Stimulated activated naive CD8-positive, alpha-beta T cell treated with anti-CD3 and anti-CD28 coated beads, Interleukin-15, Interleukin-2, amounts not matched to agents 100 ng/mL and 50 ng/mL, for 24 hours (primary cell): ENCODE measurements at regions not wholly inside any gene's neighbourhood (a gene's known extent, or its start where the extent isn't known, plus 50 kb on each side); places are given as distances from the start of the nearest gene placed in this dataset.

Experiments used
- H3K27ac Mint-ChIP-seq: one replicate; pipeline ENCODE4 v1.8.0; 2021; ENCODE audit warnings: mild to moderate bottlenecking, mixed read lengths
- H3K27me3 Mint-ChIP-seq: one replicate; pipeline ENCODE4 v1.8.0; 2021; ENCODE audit warnings: mixed read lengths
- H3K36me3 Mint-ChIP-seq: one replicate; pipeline ENCODE4 v1.8.0; 2021; ENCODE audit warnings: low read depth, mixed read lengths
- H3K4me1 Mint-ChIP-seq: one replicate; pipeline ENCODE4 v1.8.0; 2021; ENCODE audit warnings: low read depth, mixed read lengths
- H3K4me3 Mint-ChIP-seq: one replicate; pipeline ENCODE4 v1.8.0; 2021; ENCODE audit warnings: mild to moderate bottlenecking, mixed read lengths
- H3K9me3 Mint-ChIP-seq: one replicate; pipeline ENCODE4 v1.8.0; 2021; ENCODE audit warnings: mixed read lengths

GRCh38 chr13:99043831-99044231 lies 66.0 kb upstream of the DOCK9 start:
- Mint-ChIP-seq H3K27me3 (peaks cover 4% of the 10 kb centered on the region), H3K4me3 (no peak overlapping the region), H3K27ac (no peak overlapping the region), H3K9me3 (no peaks in the 10 kb centered on the region), H3K4me1 (peaks cover 93% of the 10 kb centered on the region), H3K36me3 (no peaks in the 10 kb centered on the region)

GRCh38 chr13:99044764-99045163 lies 66.9 kb upstream of the DOCK9 start:
- Mint-ChIP-seq H3K27me3 (peaks cover 4% of the 10 kb centered on the region), H3K27ac (no peak overlapping the region), H3K36me3 (no peaks in the 10 kb centered on the region), H3K9me3 (no peaks in the 10 kb centered on the region), H3K4me1 (peaks cover 93% of the 10 kb centered on the region), H3K4me3 (peak overlapping the region; percentile 3)

- peaks cover 4% of the 10 kb centered on the region for H3K27me3 Mint-ChIP-seq
- no peaks in the 10 kb centered on the region for H3K36me3 Mint-ChIP-seq
- peak overlapping the region; percentile 3 for H3K4me3 Mint-ChIP-seq
- no peak overlapping the region for H3K27ac Mint-ChIP-seq
- no peaks in the 10 kb centered on the region for H3K9me3 Mint-ChIP-seq
- H3K4me1 Mint-ChIP-seq, result peaks cover 94% of the 10 kb centered on the region
These were observed 67.5 kb upstream of the DOCK9 start for GRCh38 chr13:99045396-99045795.

GRCh38 chr13:99046851-99047250 lies 69.0 kb upstream of the DOCK9 start:
- peaks cover 94% of the 10 kb centered on the region for H3K4me1 Mint-ChIP-seq
- H3K27me3 Mint-ChIP-seq, result peaks cover 4% of the 10 kb centered on the region
- no peaks in the 10 kb centered on the region for H3K36me3 Mint-ChIP-seq
- peak overlapping the region; percentile 47 for H3K4me3 Mint-ChIP-seq
- no peaks in the 10 kb centered on the region for H3K9me3 Mint-ChIP-seq
- peak overlapping the region; percentile 86 for H3K27ac Mint-ChIP-seq

- Mint-ChIP-seq H3K4me1 (peaks cover 87% of the 10 kb centered on the region), H3K4me3 (peak overlapping the region; percentile 10), H3K27me3 (no peaks in the 10 kb centered on the region), H3K27ac (peak overlapping the region; percentile 74), H3K9me3 (no peaks in the 10 kb centered on the region), H3K36me3 (no peaks in the 10 kb centered on the region)
These were observed 73.2 kb upstream of the DOCK9 start for GRCh38 chr13:99050983-99051488.

- Mint-ChIP-seq H3K9me3 (no peaks in the 10 kb centered on the region), H3K36me3 (no peaks in the 10 kb centered on the region), H3K4me3 (peak overlapping the region; percentile 10), H3K27me3 (no peaks in the 10 kb centered on the region), H3K4me1 (peaks cover 82% of the 10 kb centered on the region), H3K27ac (peak overlapping the region; percentile 74)
These were observed 74.0 kb upstream of the DOCK9 start for GRCh38 chr13:99051768-99052455.

- Mint-ChIP-seq H3K36me3 (no peaks in the 10 kb centered on the region), H3K4me1 (peaks cover 75% of the 10 kb centered on the region), H3K4me3 (peak overlapping the region; percentile 43), H3K27ac (peak overlapping the region; percentile 75), H3K27me3 (no peaks in the 10 kb centered on the region), H3K9me3 (no peaks in the 10 kb centered on the region)
These were observed 75.9 kb upstream of the DOCK9 start for GRCh38 chr13:99053636-99054233.

GRCh38 chr13:99055281-99055680 lies 77.4 kb upstream of the DOCK9 start:
- peak overlapping the region; percentile 62 for H3K27ac Mint-ChIP-seq
- H3K27me3 Mint-ChIP-seq, result no peaks in the 10 kb centered on the region
- H3K4me3 Mint-ChIP-seq, result peak overlapping the region; percentile 53
- no peaks in the 10 kb centered on the region for H3K9me3 Mint-ChIP-seq
- H3K4me1 Mint-ChIP-seq, result peaks cover 69% of the 10 kb centered on the region
- no peaks in the 10 kb centered on the region for H3K36me3 Mint-ChIP-seq

GRCh38 chr13:99055735-99056134 lies 77.9 kb upstream of the DOCK9 start:
- no peak overlapping the region for H3K27ac Mint-ChIP-seq
- H3K36me3 Mint-ChIP-seq, result no peaks in the 10 kb centered on the region
- H3K9me3 Mint-ChIP-seq, result no peaks in the 10 kb centered on the region
- peaks cover 65% of the 10 kb centered on the region for H3K4me1 Mint-ChIP-seq
- H3K27me3 Mint-ChIP-seq, result no peaks in the 10 kb centered on the region
- no peak overlapping the region for H3K4me3 Mint-ChIP-seq

- Mint-ChIP-seq H3K36me3 (no peaks in the 10 kb centered on the region), H3K27me3 (no peaks in the 10 kb centered on the region), H3K4me1 (peaks cover 62% of the 10 kb centered on the region), H3K4me3 (no peak overlapping the region), H3K27ac (peak overlapping the region; percentile 42), H3K9me3 (no peaks in the 10 kb centered on the region)
These were observed 78.6 kb upstream of the DOCK9 start for GRCh38 chr13:99056381-99057014.

GRCh38 chr13:99057310-99057975 lies 79.6 kb upstream of the DOCK9 start:
- no peaks in the 10 kb centered on the region for H3K9me3 Mint-ChIP-seq
- H3K27me3 Mint-ChIP-seq, result no peaks in the 10 kb centered on the region
- H3K4me1 Mint-ChIP-seq, result peaks cover 54% of the 10 kb centered on the region
- no peak overlapping the region for H3K4me3 Mint-ChIP-seq
- H3K27ac Mint-ChIP-seq, result no peak overlapping the region
- no peaks in the 10 kb centered on the region for H3K36me3 Mint-ChIP-seq

GRCh38 chr13:99058527-99059495 lies 80.9 kb upstream of the DOCK9 start:
- Mint-ChIP-seq H3K36me3 (peaks cover 2% of the 10 kb centered on the region), H3K27ac (no peak overlapping the region), H3K9me3 (no peaks in the 10 kb centered on the region), H3K4me1 (peaks cover 57% of the 10 kb centered on the region), H3K27me3 (no peaks in the 10 kb centered on the region), H3K4me3 (no peak overlapping the region)

GRCh38 chr13:99059498-99060075 lies 81.7 kb upstream of the DOCK9 start:
- H3K27ac Mint-ChIP-seq, result no peak overlapping the region
- H3K36me3 Mint-ChIP-seq, result peaks cover 5% of the 10 kb centered on the region
- H3K4me1 Mint-ChIP-seq, result peaks cover 57% of the 10 kb centered on the region
- no peak overlapping the region for H3K4me3 Mint-ChIP-seq
- no peaks in the 10 kb centered on the region for H3K27me3 Mint-ChIP-seq
- H3K9me3 Mint-ChIP-seq, result no peaks in the 10 kb centered on the region

GRCh38 chr13:99061411-99061810 lies 83.5 kb upstream of the DOCK9 start:
- H3K27ac Mint-ChIP-seq, result no peak overlapping the region
- H3K9me3 Mint-ChIP-seq, result no peaks in the 10 kb centered on the region
- H3K4me1 Mint-ChIP-seq, result peaks cover 65% of the 10 kb centered on the region
- peaks cover 10% of the 10 kb centered on the region for H3K36me3 Mint-ChIP-seq
- H3K4me3 Mint-ChIP-seq, result no peak overlapping the region
- H3K27me3 Mint-ChIP-seq, result no peaks in the 10 kb centered on the region
